ENCODE measurements at regions not wholly inside any gene's neighbourhood (a gene's known extent, or its start where the extent isn't known, plus 50 kb on each side); places are given as distances from the start of the nearest gene placed in this dataset.

DNA sequence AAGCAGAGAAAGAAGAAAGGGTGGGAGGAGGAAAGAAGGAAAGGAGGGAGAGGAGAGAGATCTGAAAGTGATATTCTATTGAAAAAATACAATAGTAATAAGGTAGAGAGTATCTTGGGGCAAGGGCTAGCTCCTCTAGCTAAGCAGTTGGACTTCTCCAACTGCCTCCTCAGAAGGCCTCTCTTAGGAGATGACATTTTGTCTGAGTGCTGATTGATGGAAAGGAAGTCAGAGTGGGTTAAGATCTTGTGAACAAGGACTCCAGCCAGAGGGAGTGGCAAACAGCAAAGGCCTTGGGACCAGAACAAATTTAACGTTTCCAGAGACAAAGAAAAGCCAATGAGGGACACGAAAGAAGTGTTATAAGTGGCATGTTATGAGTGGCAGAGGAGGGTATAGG is 111.8 kb upstream of the TNFAIP3 start:
- Histone ChIP-seq H2BK20ac (ENCODE audit: low read depth, low read length, poor library complexity, severe bottlenecking) (no peak overlapping the region), H3K18ac (ENCODE audit: insufficient read length, low read depth, low read length) (no peak overlapping the region), H2AK5ac (ENCODE audit: insufficient read length, low read length) (no peak overlapping the region), H2BK15ac (ENCODE audit: low read depth, low read length) (no peak overlapping the region), H3K14ac (ENCODE audit: insufficient read depth, low read length) (no peak overlapping the region), H3K9ac (ENCODE audit: extremely low read depth, insufficient read length, low read length) (no peak overlapping the region), H3K4ac (ENCODE audit: low read depth, low read length) (no peak overlapping the region), H3K79me2 (ENCODE audit: insufficient read depth, low read length) (no peaks in the 10 kb centered on the region), H2BK12ac (ENCODE audit: insufficient read length, low read depth, low read length) (no peak overlapping the region), H3T11ph (ENCODE audit: low read length) (no peak overlapping the region), H3K4me2 (ENCODE audit: insufficient read depth, insufficient read length, low read length) (no peak overlapping the region), H4K8ac (replicated peaks; ENCODE audit: insufficient read length, low read depth, low read length) (no peak overlapping the region), H3K27ac (ENCODE audit: insufficient read length, low read depth, low read length) (no peak overlapping the region), H2BK5ac (ENCODE audit: insufficient read length, low read length) (no peak overlapping the region), H4K20me1 (ENCODE audit: control insufficient read depth, insufficient read depth, insufficient read length) (no peaks in the 10 kb centered on the region), H3K23me2 (ENCODE audit: insufficient read length, low read depth, low read length, poor library complexity, severe bottlenecking) (no peaks in the 10 kb centered on the region), H3K27me3 (ENCODE audit: insufficient read depth, low read length) (no peaks in the 10 kb centered on the region), H3K4me1 (ENCODE audit: insufficient read depth, low read length) (no peaks in the 10 kb centered on the region), H3K23ac (ENCODE audit: insufficient read length, low read depth, low read length) (no peak overlapping the region), H2BK120ac (ENCODE audit: low read depth, low read length, poor library complexity, severe bottlenecking) (no peak overlapping the region), H3K56ac (ENCODE audit: insufficient read length, low read depth, low read length) (no peak overlapping the region), H4K5ac (ENCODE audit: insufficient read length, low read depth, low read length) (no peak overlapping the region), H4K91ac (ENCODE audit: insufficient read length, low read depth, low read length) (no peak overlapping the region), H2AFZ (ENCODE audit: low read length) (no peak overlapping the region), H3K9me3 (ENCODE audit: control insufficient read depth, low read depth, low read length) (no peaks in the 10 kb centered on the region), H3K79me1 (ENCODE audit: insufficient read depth, low read depth, low read length, poor library complexity, severe bottlenecking) (no peaks in the 10 kb centered on the region)
- DNase-seq = no peak
- no CpG with 5 or more reads among the region's 2 CpGs for WGBS (ENCODE audit: extremely low coverage, insufficient read length, low lambda C conversion rate)
- Mint-ChIP-seq H3K27me3 (ENCODE audit: low read depth) (no peaks in the 10 kb centered on the region; the same call in 1 of the 2 replicates), H3K27ac (no peak overlapping the region), H3K4me3 (no peak overlapping the region), H3K36me3 (ENCODE audit: insufficient read depth in 1 of 3, low read depth in 3 of 3) (no peaks in the 10 kb centered on the region; a peak in 1 of 7 replicates), H3K4me1 (peaks cover 2 to 5% of the 10 kb centered on the region in 2 experiments; a peak in 2 of 4 replicates), H3K9me3 (no peaks in the 10 kb centered on the region)
- TF ChIP-seq, protein P1, sequence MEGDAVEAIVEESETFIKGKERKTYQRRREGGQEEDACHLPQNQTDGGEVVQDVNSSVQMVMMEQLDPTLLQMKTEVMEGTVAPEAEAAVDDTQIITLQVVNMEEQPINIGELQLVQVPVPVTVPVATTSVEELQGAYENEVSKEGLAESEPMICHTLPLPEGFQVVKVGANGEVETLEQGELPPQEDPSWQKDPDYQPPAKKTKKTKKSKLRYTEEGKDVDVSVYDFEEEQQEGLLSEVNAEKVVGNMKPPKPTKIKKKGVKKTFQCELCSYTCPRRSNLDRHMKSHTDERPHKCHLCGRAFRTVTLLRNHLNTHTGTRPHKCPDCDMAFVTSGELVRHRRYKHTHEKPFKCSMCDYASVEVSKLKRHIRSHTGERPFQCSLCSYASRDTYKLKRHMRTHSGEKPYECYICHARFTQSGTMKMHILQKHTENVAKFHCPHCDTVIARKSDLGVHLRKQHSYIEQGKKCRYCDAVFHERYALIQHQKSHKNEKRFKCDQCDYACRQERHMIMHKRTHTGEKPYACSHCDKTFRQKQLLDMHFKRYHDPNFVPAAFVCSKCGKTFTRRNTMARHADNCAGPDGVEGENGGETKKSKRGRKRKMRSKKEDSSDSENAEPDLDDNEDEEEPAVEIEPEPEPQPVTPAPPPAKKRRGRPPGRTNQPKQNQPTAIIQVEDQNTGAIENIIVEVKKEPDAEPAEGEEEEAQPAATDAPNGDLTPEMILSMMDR (conservative IDR thresholded peaks at IDR 0.05) = no peak

Data from H9 (cell line).